Ovary (tissue), 3 donors: ENCODE measurements at regions not wholly inside any gene's neighbourhood (a gene's known extent, or its start where the extent isn't known, plus 50 kb on each side); places are given as distances from the start of the nearest gene placed in this dataset.

Source experiments
- EP300 ChIP-seq: sonication (generic); formaldehyde crosslinking; IDR thresholded peaks from one replicate; pipeline ENCODE4 v1.6.1; 2017; ENCODE audit warnings: antibody characterized with exemption
- POLR2A ChIP-seq: fragments of 450-650 bp; IDR thresholded peaks from one replicate; pipeline ENCODE4 v1.6.1; 2017; ENCODE audit warnings: antibody characterized with exemption, mild to moderate bottlenecking, moderate library complexity
- TF ChIP-seq, protein P1 (sequence below), 3 donors: fragments of 450-650 bp in 2 of 3; fragments of 200-600 bp in 1 of 3; IDR thresholded peaks; one replicate each; pipeline versions ENCODE4 v1.5.1 to v1.8.0; 2016 to 2022; ENCODE audit warnings: antibody characterized with exemption in 3 of 3, mild to moderate bottlenecking in 1 of 3
- donor health status: DM: no; HTN: no; CAD: no.

DNA sequence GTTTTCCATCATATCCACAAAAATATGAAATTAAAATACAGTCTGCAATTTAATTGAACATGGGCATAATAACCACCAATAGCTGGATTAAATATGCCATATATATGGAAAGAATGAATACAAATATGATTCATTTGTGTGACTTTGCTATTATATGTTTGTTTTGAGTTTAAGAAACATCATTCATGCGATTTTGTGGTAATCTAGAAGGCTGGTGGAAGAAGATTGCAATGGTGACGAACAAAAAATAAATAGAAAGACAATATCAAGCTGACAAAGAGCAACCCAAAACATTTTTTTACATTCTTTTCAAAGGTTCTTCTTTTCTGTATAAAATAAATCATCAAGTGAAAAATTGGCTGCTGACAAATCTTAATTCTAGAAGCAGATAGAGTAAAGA is 610.0 kb downstream of the MAT2B start:
- TF ChIP-seq, protein P1, sequence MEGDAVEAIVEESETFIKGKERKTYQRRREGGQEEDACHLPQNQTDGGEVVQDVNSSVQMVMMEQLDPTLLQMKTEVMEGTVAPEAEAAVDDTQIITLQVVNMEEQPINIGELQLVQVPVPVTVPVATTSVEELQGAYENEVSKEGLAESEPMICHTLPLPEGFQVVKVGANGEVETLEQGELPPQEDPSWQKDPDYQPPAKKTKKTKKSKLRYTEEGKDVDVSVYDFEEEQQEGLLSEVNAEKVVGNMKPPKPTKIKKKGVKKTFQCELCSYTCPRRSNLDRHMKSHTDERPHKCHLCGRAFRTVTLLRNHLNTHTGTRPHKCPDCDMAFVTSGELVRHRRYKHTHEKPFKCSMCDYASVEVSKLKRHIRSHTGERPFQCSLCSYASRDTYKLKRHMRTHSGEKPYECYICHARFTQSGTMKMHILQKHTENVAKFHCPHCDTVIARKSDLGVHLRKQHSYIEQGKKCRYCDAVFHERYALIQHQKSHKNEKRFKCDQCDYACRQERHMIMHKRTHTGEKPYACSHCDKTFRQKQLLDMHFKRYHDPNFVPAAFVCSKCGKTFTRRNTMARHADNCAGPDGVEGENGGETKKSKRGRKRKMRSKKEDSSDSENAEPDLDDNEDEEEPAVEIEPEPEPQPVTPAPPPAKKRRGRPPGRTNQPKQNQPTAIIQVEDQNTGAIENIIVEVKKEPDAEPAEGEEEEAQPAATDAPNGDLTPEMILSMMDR (IDR thresholded peaks at IDR 0.05) = no peak
- no peak for TF ChIP-seq POLR2A
- TF ChIP-seq EP300 = no peak
